Ammon's horn (tissue), 1 donor: ENCODE measurements at regions not wholly inside any gene's neighbourhood (a gene's known extent, or its start where the extent isn't known, plus 50 kb on each side); places are given as distances from the start of the nearest gene placed in this dataset.
"Not testable (repeated sequence)": the region's sequence is repeated elsewhere in the genome, so short reads cannot be mapped to it uniquely, and the experiment has no call there.

ENCODE experiments used
- DNase-seq: peaks from one replicate; pipeline ENCODE4 v3.0.0-alpha.2; 2016; ENCODE audit warnings: low spot score

GRCh38 chr6:153411070-153411648 lies 280.1 kb upstream of the RGS17 start:
- no peak for DNase-seq

GRCh38 chr6:153405931-153406330 lies 274.8 kb upstream of the RGS17 start:
- no peak for DNase-seq

GRCh38 chr6:153401751-153402150 lies 270.7 kb upstream of the RGS17 start:
- DNase-seq, result no peak

GRCh38 chr6:153392156-153392555 lies 261.1 kb upstream of the RGS17 start:
- no peak for DNase-seq

- no peak for DNase-seq
Observed at GRCh38 chr6:153373869-153374268, 242.8 kb upstream of the RGS17 start.

- no peak for DNase-seq
Observed at GRCh38 chr6:153368131-153368530, 237.0 kb upstream of the RGS17 start.

- no peak for DNase-seq
Observed at GRCh38 chr6:153367021-153367420, 235.9 kb upstream of the RGS17 start.

- no peak for DNase-seq
Observed at GRCh38 chr6:153357391-153357790, 226.3 kb upstream of the RGS17 start.

- no peak for DNase-seq
Observed at GRCh38 chr6:153340568-153340967, 209.5 kb upstream of the RGS17 start.

- DNase-seq, result no peak
Observed at GRCh38 chr6:153334121-153334520, 203.0 kb upstream of the RGS17 start.

- DNase-seq, result not testable (repeated sequence)
Observed at GRCh38 chr6:153331221-153331620, 200.1 kb upstream of the RGS17 start.

- no peak for DNase-seq
Observed at GRCh38 chr6:153328194-153328593, 197.1 kb upstream of the RGS17 start.

- DNase-seq, result no peak
Observed at GRCh38 chr6:153325661-153326060, 194.6 kb upstream of the RGS17 start.

- peak; percentile 60 for DNase-seq
Observed at GRCh38 chr6:153312634-153313033, 181.6 kb upstream of the RGS17 start.

GRCh38 chr6:153309651-153310050 lies 178.6 kb upstream of the RGS17 start:
- no peak for DNase-seq

GRCh38 chr6:153302133-153302532 lies 171.1 kb upstream of the RGS17 start:
- no peak for DNase-seq

GRCh38 chr6:153301602-153302001 lies 170.5 kb upstream of the RGS17 start:
- DNase-seq, result no peak

GRCh38 chr6:153282456-153282855 lies 151.4 kb upstream of the RGS17 start:
- not testable (repeated sequence) for DNase-seq

- DNase-seq, result no peak
Observed at GRCh38 chr6:153275997-153276396, 144.9 kb upstream of the RGS17 start.

GRCh38 chr6:153272201-153272980 lies 141.3 kb upstream of the RGS17 start:
- no peak for DNase-seq

- DNase-seq, result no peak
Observed at GRCh38 chr6:153263489-153263888, 132.4 kb upstream of the RGS17 start.

GRCh38 chr6:153251326-153251725 lies 120.2 kb upstream of the RGS17 start:
- DNase-seq, result no peak

- no peak for DNase-seq
Observed at GRCh38 chr6:153237670-153238069, 106.6 kb upstream of the RGS17 start.
